HCT116 (cell line): ENCODE measurements at regions not wholly inside any gene's neighbourhood (a gene's known extent, or its start where the extent isn't known, plus 50 kb on each side); places are given as distances from the start of the nearest gene placed in this dataset.
A peak's percentile ranks its signal among the peaks of the same experiment; 100 is the strongest.

Experiments used
- ATAC-seq: fragments of 200-7000 bp; cut with Tn5 transposase; 2 replicates; pipeline ENCODE4 v1.9.1; 2020; ENCODE audit warnings: mild to moderate bottlenecking, moderate library complexity
- BruUV-seq: library from RNA; stranded (reverse); fragments of 400-500 nt; replicated peaks from 2 replicates; lab custom pipeline; 2021; lab: Mats Ljungman, UMichigan
- CTCF ChIA-PET: fragments of 300-600 bp; sonication (Branson Sonifier 250); formaldehyde crosslinking; loops from one replicate; lab custom pipeline; 2021; ENCODE audit warnings: antibody characterized with exemption; lab: Charles Lee
- POLR2A ChIA-PET: fragments of 300-600, 350-600 bp; sonication (Branson Sonifier 250); formaldehyde crosslinking; loops from one replicate; lab custom pipeline; 2021; ENCODE audit warnings: antibody characterized with exemption; lab: Charles Lee
- RAD21 ChIA-PET, 2 experiments: fragments of 300-600 bp; sonication (Branson Sonifier 250); formaldehyde crosslinking; loops; one replicate each; lab custom pipeline; 2023; ENCODE audit warnings: low total read pairs in 2 of 2; ENCODE audit not compliant: uncharacterized antibody in 2 of 2, unreplicated experiment in 2 of 2, low non-redundant PET in 1 of 2; lab: Charles Lee
- DNase-seq: peaks from one replicate; pipeline ENCODE4 v3.0.0-alpha.2; 2010; ENCODE audit warnings: low read depth, low spot score
- H2AFZ ChIP-seq: fragments of 200-600 bp; shearing (Covaris generic), sonication (generic); 2 replicates; pipeline ENCODE4 v1.6.1; 2017; ENCODE audit warnings: low read depth, mixed run types, mixed read lengths, antibody characterized with exemption, low read length; ENCODE audit not compliant: poor library complexity, severe bottlenecking
- H3K27ac ChIP-seq: 2 replicates; pipeline ENCODE4 v1.5.1; 2012; ENCODE audit warnings: low read depth, low read length
- H3K27me3 ChIP-seq: fragments of 200-600 bp; sonication (generic); 2 replicates; pipeline ENCODE4 v1.6.1; 2016; ENCODE audit warnings: mixed run types, low read length, mixed read lengths; ENCODE audit not compliant: insufficient read depth
- H3K36me3 ChIP-seq, 2 experiments: fragments of 200-500 bp in 1 of 2; fragments of 200-600 bp in 1 of 2; sonication (Bioruptor generic) in 1 of 2; sonication (generic) in 1 of 2; 2 replicates each; pipeline versions ENCODE4 v1.5.1 to v1.6.1; 2014 to 2016; ENCODE audit warnings: low read length in 2 of 2, inconsistent platforms in 1 of 2, mixed read lengths in 1 of 2, mixed run types in 1 of 2; ENCODE audit not compliant: insufficient read depth in 2 of 2, control insufficient read depth in 1 of 2
- H3K4me1 ChIP-seq, 2 experiments: fragments of 200-600 bp in 1 of 2; sonication (generic) in 1 of 2; 2 replicates each; pipeline versions ENCODE4 v1.5.1 to v1.6.1; 2012 to 2017; ENCODE audit warnings: low read length in 2 of 2, inconsistent platforms in 1 of 2, mild to moderate bottlenecking in 1 of 2, mixed read lengths in 1 of 2, mixed run types in 1 of 2, moderate library complexity in 1 of 2; ENCODE audit not compliant: insufficient read depth in 2 of 2, control insufficient read depth in 1 of 2
- H3K4me2 ChIP-seq: fragments of 200-600 bp; sonication (generic); 2 replicates; pipeline ENCODE4 v1.6.1; 2017; ENCODE audit warnings: mixed run types, low read length, mixed read lengths
- H3K4me3 ChIP-seq, 2 experiments: fragments of 200-600 bp in 1 of 2; sonication (generic) in 1 of 2; replicated peaks in 1 of 2; 2 replicates each; pipeline ENCODE4 v1.5.1; 2011 to 2016; ENCODE audit warnings: low read length in 2 of 2, control low read depth in 1 of 2, low read depth in 1 of 2, mild to moderate bottlenecking in 1 of 2, mixed read lengths in 1 of 2, mixed run types in 1 of 2
- H3K79me2 ChIP-seq: fragments of 200-600 bp; sonication (generic); 2 replicates; pipeline ENCODE4 v1.6.1; 2017; ENCODE audit warnings: mild to moderate bottlenecking, mixed run types, low read length, moderate library complexity, mixed read lengths; ENCODE audit not compliant: insufficient read depth
- H3K9ac ChIP-seq: fragments of 200-600 bp; sonication (generic); 2 replicates; pipeline ENCODE4 v1.6.1; 2016; ENCODE audit warnings: low read length, mixed read lengths
- H3K9me2 ChIP-seq: fragments of 200-600 bp; sonication (generic), shearing (Covaris generic); 2 replicates; pipeline ENCODE4 v1.6.1; 2017; ENCODE audit warnings: mixed run types, mild to moderate bottlenecking, moderate library complexity; ENCODE audit not compliant: insufficient read depth
- H3K9me3 ChIP-seq, 2 experiments: fragments of 200-500 bp in 1 of 2; fragments of 200-600 bp in 1 of 2; sonication (Bioruptor generic) in 1 of 2; sonication (generic) in 1 of 2; 2 replicates each; pipeline ENCODE4 v1.6.1; 2014 to 2017; ENCODE audit warnings: low read length in 2 of 2, mixed read lengths in 2 of 2, inconsistent platforms in 1 of 2, low read depth in 1 of 2, mild to moderate bottlenecking in 1 of 2, mixed run types in 1 of 2, moderate library complexity in 1 of 2; ENCODE audit not compliant: control insufficient read depth in 1 of 2, insufficient read depth in 1 of 2
- H4K20me1 ChIP-seq: fragments of 200-600 bp; sonication (generic), shearing (Covaris generic); 2 replicates; pipeline ENCODE4 v1.6.1; 2017; ENCODE audit warnings: mixed run types, mild to moderate bottlenecking, moderate library complexity; ENCODE audit not compliant: insufficient read depth
- CBX3 ChIP-seq: IDR thresholded peaks from 2 replicates; pipeline ENCODE4 v1.6.1; 2012; ENCODE audit warnings: low read depth
- CEBPB ChIP-seq: IDR thresholded peaks from 2 replicates; pipeline ENCODE4 v1.6.1; 2012; ENCODE audit warnings: low read depth
- CTCF ChIP-seq, 3 experiments: fragments of 200-600 bp in 1 of 3; sonication (generic) in 1 of 3; IDR thresholded peaks in 2 of 3; conservative IDR thresholded peaks in 1 of 3; 2 replicates each; pipeline ENCODE4 v1.5.1; 2012 to 2017; ENCODE audit warnings: low read depth in 2 of 3, low read length in 2 of 3, antibody characterized with exemption in 1 of 3, borderline replicate concordance in 1 of 3, control low read depth in 1 of 3, mild to moderate bottlenecking in 1 of 3, mixed read lengths in 1 of 3, mixed run types in 1 of 3, moderate library complexity in 1 of 3; ENCODE audit not compliant: insufficient read depth in 1 of 3
- EGR1 ChIP-seq: IDR thresholded peaks from 2 replicates; pipeline ENCODE4 v1.6.1; 2012; ENCODE audit warnings: low read depth
- ELF1 ChIP-seq: IDR thresholded peaks from 2 replicates; pipeline ENCODE4 v1.6.1; 2012; ENCODE audit warnings: low read depth, borderline replicate concordance
- EZH2 ChIP-seq: fragments of 200-600 bp; sonication (generic); IDR thresholded peaks from 2 replicates; pipeline ENCODE4 v1.6.1; 2017; ENCODE audit warnings: antibody characterized with exemption, mixed run types
- JUND ChIP-seq: IDR thresholded peaks from 2 replicates; pipeline ENCODE4 v1.6.1; 2012
- MAX ChIP-seq: IDR thresholded peaks from 2 replicates; pipeline ENCODE4 v1.6.1; 2012
- POLR2A ChIP-seq: IDR thresholded peaks from 2 replicates; pipeline ENCODE4 v1.7.0; 2011; ENCODE audit warnings: borderline replicate concordance; ENCODE audit not compliant: insufficient read depth, insufficient read length; ENCODE audit errors: extremely low read depth
- RAD21 ChIP-seq: IDR thresholded peaks from 2 replicates; pipeline ENCODE4 v1.6.1; 2012; ENCODE audit warnings: low read depth, mild to moderate bottlenecking
- ZBTB33 ChIP-seq: IDR thresholded peaks from 2 replicates; pipeline ENCODE4 v1.6.1; 2011; ENCODE audit warnings: mild to moderate bottlenecking, low read length, moderate library complexity; ENCODE audit not compliant: insufficient replicate concordance; ENCODE audit errors: extremely low read depth
- ZFX ChIP-seq: fragments of 450-650 bp; IDR thresholded peaks from 2 replicates; pipeline ENCODE4 v1.6.1; 2017
- intact Hi-C: fragments of 100-400 bp; cut with micrococcal nuclease; formaldehyde crosslinking; loops from 2 replicates; pipeline ENCODE4 v1.10.0; 2022

- Histone ChIP-seq H3K79me2 (no peaks in the 10 kb centered on the region), H3K9ac (no peak overlapping the region), H3K9me2 (no peaks in the 10 kb centered on the region), H3K27me3 (no peaks in the 10 kb centered on the region), H3K4me2 (peak overlapping the region; percentile 42), H3K36me3 (no peaks in the 10 kb centered on the region), H3K4me1 (peaks cover 2 to 20% of the 10 kb centered on the region in 2 experiments; a peak in 3 of 4 replicates), H3K4me3 (no peak overlapping the region), H3K9me3 (peaks cover 5 to 15% of the 10 kb centered on the region in 2 experiments; a peak in 2 of 4 replicates), H2AFZ (peak overlapping the region; percentile 37), H4K20me1 (no peaks in the 10 kb centered on the region), H3K27ac (no peak overlapping the region)
- ChIA-PET POLR2A (interaction anchor here (1.0 kb wide), 1 partner anchor 9 kb away, joined by 3 read pairs; no protein-coding TSS in a partner anchor), RAD21 (no interaction called here), CTCF (no interaction called here)
- intact Hi-C loops: no loop called here
- TF ChIP-seq CTCF (IDR thresholded peaks at IDR 0.05 in 2 of 3, conservative IDR thresholded peaks at IDR 0.05 in 1 of 3; ENCODE audit: borderline replicate concordance in 1 of 3, insufficient read depth in 1 of 3, low read depth in 2 of 3, low read length in 2 of 3) (no peak), ELF1 (no peak), JUND (no peak), ZBTB33 (no peak), RAD21 (no peak), EGR1 (no peak), EZH2 (no peak), ZFX (no peak), CBX3 (no peak), MAX (no peak), CEBPB (no peak), POLR2A (no peak)
- no peak for ATAC-seq
- no TSS peak for BruUV-seq
- DNase-seq: no peak
Measured at GRCh38 chr6:27168108-27168507, 79.4 kb upstream of the PRSS16 start.
